GM18520 (cell line): ENCODE measurements at regions not wholly inside any gene's neighbourhood (a gene's known extent, or its start where the extent isn't known, plus 50 kb on each side); places are given as distances from the start of the nearest gene placed in this dataset.

Experiments used
- ATAC-seq: cut with Tn5 transposase; IDR thresholded peaks from one replicate; pipeline ENCODE4 v1.9.1; 2021; ENCODE audit not compliant: unreplicated experiment

DNA sequence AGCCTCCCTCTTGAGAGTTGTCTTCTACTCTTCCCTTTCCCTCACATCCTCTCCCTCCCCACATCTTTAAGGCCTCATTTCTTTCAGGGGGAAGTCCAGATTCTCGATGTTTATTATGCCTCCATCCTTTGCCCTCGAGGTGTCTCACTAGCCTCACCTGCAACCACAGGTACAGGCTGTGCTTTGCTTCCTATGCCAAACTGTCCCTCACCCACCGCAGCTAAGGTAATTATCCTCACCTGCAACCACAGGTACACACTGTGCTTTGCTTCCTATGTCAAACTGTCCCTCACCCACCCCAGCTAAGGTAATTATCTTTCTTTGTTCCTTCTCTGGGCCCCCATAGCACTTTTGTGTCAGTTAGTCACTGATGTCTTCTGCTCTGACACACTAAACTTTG is 328.1 kb upstream of the SNX7 start:
- ATAC-seq: no peak

DNA sequence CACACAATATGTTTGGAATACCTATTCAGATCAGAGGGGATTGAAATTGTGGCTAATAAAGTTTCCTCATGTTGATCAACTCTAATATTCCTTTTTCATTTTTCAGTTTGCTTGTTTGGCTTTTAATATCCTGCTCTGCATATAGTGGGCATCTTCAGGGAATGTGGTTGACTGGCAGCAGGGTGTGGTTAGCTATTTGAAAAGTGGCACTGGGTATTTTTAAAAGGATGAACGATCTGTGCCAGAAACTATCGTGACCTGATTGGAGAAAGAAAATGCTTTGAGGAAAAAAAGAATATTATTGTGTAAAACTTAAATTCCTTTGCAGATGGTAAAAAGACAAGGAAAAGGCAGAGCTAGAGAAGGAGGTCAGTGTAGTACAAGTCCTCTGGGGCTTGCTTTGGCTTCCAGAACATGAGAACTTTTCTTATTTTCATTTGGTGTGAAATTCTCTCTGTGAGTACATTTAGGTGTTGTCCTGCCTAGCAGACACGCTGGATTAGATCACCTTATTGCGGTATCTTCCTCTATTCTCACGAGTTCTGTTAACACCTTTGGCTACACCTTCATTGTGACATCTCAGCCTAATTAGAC is 329.7 kb upstream of the SNX7 start:
- no peak for ATAC-seq

DNA sequence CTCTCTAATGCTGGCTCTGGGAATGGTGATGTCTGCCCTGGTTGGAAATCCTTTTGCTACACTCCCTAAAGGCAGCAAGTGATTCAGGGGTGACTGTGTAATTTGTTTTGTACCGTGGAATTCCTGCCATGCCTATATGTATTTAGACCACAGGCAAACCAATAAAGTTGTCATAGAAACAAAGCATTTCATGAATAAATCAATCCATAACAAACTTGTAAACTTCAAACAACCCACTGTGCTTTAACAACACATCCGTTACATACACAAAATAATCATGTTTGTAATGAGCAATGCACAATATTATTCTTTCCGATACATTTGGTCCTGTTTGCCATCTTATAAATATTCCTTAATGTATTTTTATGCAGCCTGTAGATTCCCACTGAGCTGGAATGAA is 330.3 kb upstream of the SNX7 start:
- no peak for ATAC-seq

DNA sequence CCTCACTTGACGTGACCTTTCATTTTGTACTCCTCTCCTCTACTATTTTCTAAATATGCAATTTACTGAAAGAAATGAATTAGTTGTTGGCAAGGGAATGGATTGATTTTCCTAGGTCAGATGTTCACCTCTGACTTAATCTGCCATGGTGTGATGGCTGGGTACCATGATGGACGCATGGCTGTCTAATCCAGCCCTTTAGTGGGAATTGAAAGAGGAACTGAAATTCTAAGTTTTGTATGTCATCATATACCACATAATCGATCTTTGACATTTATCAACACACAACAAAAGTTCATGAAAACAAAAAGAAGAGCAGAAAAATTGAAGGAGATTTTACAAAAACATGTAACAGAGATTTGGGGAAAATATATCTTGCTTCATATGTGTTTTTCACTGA is 331.3 kb upstream of the SNX7 start:
- ATAC-seq: no peak

DNA sequence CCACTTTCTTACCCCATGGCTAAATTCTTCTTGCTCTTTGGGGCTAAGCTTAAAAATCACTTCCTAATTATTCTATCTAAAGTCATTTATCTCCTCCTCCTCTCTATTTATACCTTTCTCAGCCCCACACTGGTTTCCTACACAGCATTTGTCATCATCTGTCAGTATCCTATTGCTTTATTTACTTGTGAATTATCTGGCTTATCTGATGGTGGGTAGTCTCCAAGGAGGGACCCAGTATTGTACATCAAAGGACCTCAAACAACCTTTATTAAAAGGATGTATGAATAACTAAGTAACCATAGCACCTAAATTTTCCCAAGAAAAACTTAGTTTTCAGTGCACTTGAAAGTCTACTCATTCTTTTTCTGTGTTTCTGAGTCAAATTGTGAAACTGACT is 332.7 kb upstream of the SNX7 start:
- no peak for ATAC-seq

DNA sequence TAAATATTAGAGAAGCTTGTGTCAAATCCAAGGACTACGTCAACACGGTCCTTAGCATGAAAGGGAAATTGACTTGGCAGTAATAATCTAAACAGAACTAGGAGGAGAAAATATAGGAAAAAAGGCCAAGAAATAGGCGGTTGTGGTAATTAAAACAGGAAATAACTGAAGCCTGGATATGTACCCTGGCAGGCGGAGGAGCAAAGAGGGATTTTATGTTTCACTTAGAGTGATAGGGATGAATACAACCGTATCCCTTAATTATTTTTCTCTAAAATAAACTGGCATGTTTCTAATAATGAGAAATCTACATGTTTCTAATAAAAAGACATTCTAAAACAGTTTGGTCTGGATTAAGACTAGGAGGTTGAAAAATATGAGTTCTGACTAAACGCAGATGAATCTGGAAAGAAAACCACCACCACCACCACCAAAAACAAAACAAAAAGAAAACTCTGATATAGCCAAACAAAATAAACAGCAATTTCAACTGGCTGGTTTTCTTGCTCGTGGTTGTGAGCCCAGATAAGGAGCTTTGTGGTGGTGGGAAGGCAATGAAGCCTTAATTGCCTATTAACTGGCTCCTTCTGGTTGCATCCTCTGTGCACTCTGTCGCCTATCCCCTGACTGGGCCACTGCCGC is 334.2 kb upstream of the SNX7 start:
- ATAC-seq: no peak

DNA sequence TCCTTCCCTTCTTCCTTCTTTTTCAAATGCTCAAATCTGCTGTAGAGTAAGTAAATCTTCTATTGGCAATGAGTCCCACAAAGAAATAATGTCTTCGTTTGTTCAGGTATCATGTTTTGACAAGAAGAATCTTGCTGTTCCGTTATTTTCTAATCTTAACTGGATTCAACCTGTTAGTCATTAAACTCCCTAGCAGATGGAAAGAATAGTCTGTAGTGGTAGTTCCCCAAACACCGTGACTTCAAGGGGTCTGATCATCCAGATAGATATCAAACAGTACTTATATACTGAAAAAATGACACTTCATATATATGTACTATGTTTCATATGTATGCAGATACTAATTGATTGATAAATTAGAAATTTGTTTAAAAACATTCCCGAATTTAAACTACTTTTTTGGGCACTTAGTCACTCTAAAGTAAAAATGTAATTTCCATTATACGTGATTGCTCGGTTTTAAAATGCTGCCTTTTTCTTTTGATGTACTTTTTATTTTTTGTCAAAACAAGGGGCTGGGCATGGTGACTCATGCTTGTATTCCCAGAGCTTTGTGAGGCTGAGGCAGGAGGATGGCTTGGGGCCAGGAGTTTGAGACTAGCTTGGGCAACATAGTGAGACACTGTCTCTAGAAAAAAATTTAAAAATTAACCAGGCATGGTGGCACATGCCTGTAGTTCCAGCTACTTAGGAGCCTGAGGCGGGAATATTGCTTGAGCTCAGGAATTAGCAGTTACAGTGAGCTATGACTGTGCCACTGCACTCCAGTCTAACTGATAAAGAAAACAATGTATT is 335.7 kb upstream of the SNX7 start:
- no peak for ATAC-seq

DNA sequence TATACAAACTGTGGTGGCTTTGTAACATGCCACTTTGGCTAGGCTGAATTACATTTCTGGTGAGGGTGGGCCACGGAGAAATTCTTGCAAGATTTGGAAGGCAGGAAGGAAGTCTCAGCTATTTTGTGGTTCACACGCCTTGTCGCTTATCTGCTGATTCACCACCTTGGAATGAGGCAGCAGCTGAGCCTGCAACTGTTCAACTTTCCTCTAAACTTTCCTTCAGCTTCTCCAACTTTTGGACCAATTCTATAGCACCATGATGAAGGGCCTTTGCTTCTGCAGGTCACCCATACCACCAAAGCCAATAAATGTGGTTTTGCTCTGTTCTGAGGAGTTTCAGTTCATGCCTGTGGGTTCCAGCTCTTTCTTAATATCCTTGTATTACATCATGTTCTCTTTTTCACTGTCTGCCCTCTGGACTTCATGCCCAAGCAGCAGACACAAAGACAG is 337.6 kb upstream of the SNX7 start:
- ATAC-seq: no peak

DNA sequence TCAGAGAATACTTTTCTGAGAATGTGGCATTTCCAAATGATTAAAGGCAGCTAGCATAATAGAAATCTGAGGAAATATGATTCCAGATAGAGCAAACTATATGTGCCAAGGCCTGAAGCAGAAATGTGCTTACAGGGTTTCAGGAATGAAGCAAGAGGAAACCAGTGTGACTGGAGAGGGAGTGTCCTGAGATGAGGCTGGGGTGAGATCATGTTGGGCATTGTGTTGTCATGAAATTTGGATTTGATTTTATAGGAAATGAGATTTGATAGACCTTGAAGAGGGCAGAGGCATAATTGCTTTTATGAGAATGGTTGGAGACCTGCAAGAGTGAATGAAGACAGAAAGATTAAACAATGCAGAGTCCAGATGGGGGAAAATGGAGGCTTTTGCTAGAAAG is 338.1 kb upstream of the SNX7 start:
- no peak for ATAC-seq

DNA sequence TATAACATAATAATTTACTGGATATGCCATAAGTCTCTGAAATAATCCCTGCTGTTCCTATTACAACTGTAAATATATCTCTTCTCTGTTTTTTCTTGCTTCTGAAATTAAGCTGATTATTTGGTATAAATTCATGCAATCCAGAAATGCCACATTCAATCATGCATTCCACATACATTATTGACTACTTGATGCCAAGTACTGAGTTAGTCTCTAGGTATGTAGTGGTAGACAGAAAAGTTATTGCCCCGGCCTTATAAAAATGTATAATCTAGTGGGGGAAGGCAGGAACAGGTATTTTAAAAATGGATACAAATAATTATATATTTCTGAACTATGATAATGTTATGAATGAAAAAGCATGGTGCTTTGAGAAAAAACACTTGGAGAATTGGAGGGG is 338.6 kb upstream of the SNX7 start:
- ATAC-seq: no peak

DNA sequence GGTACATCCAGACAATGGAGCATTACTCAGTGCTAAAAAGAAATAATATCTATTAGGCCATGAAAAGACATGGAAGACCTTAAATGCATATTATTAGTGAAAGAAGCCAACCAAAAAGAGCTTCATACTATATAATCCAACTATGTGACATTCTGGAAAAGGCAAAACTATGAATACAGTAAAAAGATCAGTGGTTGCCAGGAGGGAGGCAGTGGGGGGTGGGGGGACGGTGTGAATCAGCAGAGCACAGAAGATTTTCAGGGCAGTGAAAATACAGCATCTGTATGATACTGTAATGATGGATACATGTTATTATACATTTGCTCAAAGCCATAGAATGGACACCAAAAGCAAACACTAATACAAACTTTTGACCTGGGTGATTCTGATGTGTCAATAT is 339.4 kb upstream of the SNX7 start:
- no peak for ATAC-seq

DNA sequence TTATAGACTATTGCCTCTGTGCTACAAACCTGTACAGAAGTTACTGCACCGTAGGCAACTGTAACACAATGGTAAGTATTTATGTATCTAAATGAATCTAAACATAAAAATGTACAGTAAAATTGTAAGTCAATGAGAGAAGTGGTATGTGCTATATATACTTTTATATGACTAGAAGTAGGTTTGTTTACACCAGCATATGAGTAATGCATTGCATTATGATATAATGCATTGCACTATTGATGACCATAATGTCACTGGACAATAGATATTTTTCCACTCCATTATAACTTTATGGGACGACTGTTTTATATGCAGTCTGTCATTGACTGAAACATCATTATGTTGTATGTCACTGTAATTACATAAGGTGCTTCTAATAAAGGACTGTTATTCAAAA is 340.3 kb upstream of the SNX7 start:
- ATAC-seq: no peak

DNA sequence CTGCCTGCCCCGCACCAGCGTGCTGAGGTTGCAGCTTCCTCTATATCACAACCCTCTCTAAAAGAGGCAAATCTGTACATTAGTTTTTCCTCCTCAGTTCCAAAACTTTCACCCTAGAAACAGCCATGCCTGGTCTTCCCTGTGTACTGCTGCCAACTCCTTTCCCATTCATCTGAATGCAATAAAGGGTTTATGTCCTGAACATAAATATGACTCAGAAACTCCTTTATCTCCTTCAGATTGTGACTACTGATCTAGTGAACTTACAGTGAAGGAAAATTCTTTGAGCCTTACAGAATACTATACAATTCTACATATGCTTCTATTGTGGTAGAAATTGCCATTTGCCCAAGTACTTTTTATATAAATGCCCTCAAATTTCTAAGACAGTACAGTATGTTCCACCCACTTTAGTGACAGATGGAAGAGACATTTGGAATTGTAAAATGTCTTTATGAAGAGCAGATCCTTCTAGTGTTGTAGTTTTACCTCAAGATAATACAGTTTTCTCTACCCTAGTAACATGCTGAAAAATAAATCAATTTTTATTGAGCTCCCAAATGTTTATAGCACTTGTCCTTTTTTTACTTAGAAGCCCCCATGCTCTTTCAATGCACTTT is 345.1 kb upstream of the SNX7 start:
- ATAC-seq: no peak

DNA sequence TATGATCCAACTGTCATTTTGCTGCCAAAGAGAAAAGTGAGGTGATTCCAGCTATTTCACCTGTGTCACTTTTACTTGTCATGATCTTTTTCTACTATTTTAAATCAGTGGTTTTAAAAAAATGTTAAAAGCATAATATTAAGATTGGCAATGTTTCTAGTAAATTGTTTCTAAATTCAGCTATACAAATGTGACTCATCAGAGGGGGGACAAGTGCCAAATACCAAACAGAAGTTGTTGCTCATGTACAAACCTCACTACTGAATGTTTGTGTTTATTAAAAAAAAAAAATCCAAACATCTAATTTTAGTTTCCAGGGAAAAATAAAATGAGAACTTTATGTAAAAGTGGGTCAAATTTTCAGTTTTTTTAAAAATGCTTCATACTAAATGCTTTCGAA is 346.2 kb upstream of the SNX7 start:
- ATAC-seq: no peak

DNA sequence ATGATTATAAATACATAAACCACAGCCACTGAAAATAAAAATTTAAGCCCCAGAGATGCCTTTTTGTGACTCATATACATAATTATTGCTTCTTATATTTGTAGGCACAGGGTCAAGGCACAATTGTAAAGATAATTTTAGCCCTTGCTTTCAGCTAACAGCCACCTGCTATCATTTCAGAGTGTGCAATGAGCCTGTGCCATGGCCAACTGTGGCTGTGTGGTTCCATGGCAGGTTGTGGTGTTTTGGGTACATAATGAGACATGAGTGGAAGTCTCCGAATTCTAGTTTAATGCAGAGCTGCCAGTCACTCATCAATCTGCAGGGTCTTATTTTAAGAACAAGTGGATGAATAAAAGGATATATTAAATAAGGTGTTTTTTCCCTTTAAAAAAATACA is 346.9 kb upstream of the SNX7 start:
- ATAC-seq: no peak

DNA sequence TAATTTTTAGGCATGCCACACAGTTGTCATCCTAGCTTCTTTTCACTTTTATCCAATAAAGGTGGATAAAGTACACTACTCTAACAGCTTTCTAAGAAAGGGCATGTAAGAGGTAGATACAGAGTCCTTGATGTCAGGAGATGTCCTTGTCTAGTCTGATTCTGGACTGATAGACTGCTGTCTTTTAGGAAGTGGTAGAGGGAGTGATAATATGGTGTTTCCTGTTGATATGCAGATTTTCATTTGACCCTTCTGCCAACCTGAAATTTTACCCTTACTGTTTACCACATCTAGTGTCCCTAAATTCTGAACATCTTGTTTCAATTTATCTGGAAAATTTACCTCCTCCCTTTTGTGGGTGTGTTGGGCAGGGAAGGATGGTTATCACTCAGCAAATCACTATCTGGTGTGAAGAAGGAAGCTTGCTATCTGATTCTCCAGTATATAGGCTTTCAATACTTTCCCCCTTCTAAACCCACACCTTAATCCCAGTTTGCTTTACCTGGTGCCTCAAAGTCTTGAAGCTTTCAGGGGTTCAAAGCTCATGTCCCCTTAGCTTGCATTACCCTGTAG is 354.9 kb upstream of the SNX7 start:
- no peak for ATAC-seq

DNA sequence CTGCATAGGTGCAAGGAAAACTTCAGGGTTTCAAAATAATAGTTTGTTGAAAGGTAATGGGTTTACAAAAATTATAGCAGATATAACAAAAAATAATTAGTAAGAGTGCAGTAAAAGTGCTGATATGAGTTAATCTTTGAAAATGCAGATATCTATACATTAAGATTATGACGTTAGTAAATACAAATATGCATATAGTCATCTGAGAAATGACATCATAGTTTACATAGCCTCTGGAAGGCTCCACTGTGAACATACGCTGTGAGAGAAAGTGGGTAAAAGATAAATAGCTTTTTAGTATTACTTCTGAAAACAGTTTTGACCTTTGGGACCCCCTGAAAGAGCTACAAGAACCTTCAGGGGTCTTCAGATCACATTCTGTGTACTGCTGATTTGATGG is 356.2 kb upstream of the SNX7 start:
- ATAC-seq: no peak

DNA sequence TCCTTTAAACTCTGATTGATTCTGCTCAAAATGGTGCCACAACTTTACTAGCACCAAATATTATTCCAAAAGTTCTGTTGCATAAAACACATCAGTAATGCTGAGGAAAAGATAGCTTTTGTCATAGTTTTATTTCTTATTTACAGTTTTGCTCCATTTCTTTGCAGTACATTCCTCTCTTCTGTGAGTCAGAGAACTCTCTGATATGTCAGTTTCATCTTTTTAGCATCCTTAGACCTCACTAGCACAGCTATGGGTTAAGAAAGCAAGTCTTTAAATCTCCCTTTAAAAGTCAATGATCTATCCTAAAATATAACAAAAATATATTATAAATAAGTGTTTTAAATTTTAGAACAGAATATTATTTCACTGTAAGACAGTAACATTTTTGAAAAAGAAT is 356.6 kb upstream of the SNX7 start:
- ATAC-seq: no peak

DNA sequence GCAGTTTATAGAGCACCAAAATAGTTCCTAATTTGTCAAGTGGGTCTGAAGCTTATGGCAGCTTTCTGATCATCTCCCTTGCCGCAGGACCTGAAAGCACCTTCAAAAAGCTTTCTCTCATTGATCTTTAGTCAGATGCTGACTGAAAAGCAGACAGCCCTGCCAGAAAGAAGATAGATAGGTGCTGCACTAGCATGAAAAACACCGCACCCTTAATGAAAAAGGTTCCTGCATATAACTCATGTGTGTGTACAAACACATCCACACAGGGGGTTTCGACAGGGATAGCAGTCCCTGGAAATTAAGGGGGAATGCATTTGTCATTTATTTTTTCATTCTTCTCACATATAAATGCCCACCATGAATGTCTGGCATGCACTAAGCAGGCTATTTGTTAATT is 361.7 kb upstream of the SNX7 start:
- no peak for ATAC-seq

DNA sequence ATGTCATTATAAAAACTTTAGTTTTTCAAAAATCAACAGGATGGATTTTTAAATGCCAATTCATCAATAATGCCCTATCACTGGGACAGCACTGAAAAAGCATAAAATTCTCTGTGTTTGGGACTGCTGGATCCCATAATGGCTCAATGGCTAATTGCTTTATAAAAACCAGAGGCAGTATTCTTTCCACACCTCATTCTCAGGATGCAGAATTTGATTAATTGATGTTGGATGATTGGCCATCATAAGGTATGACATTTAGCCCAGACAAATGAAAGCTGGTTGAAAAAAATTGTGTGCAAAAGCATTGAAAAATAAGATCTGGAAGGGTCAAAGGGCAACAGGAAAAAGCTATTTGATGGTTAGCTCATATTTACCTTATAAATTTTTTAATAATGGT is 362.2 kb upstream of the SNX7 start:
- ATAC-seq: no peak

DNA sequence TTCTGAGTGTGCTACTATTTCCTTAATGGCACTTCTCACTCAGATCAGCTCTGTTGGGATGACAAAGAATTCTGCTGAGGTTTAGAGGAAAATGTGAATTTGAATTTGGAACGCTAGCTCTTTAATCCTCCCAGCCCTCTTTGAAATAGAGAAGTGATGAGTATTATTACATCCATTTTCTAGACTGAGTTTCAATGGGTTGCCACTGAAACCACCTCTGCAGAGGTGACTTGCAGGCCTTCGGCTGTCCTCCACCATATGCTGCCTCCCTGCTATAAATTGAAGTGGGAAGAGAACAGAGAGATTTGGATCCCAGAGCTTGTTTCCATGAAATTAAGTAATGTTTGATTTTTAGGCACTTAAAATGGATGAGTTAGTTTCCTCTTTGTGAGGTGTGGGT is 363.2 kb upstream of the SNX7 start:
- no peak for ATAC-seq

DNA sequence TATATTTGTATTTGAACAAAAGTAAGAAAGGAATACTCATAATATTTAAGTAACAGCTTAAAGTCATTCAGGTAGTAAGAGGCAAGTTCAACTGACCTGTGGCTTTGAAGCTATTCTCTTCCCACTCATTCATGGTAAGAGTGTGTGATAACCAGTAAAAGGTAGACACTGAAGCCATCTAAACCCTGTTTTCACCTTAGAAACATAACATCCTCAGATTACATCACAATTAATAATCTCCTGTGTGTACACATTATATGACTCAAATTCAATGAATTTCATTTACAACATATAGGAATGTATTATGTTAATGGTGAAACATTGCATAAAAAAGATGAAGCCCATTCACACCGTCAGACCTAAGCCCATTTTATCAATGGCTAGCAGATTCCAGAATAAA is 364.8 kb upstream of the SNX7 start:
- no peak for ATAC-seq
